Natural killer cell (primary cell): ENCODE measurements at regions not wholly inside any gene's neighbourhood (a gene's known extent, or its start where the extent isn't known, plus 50 kb on each side); places are given as distances from the start of the nearest gene placed in this dataset.
A peak's percentile ranks its signal among the peaks of the same experiment; 100 is the strongest.

Experiments
- ATAC-seq, 3 donors: fragments of 150-1000 bp in 2 of 3; fragments of 200-7000 bp in 1 of 3; cut with Tn5 transposase; 1 replicate in 1 of 3; 2 replicates in 2 of 3; pipeline ENCODE4 v1.10.0; 2021; ENCODE audit warnings: mild to moderate bottlenecking in 2 of 3, moderate library complexity in 2 of 3
- DNase-seq, 2 donors: peaks; one replicate each; pipeline versions ENCODE4 v3.0.0 to v3.0.0-alpha.2; 2013 to 2021; ENCODE audit warnings: mixed read lengths in 1 of 2
- H3K27ac ChIP-seq: one replicate; pipeline ENCODE4 v1.5.1; 2013; ENCODE audit warnings: mild to moderate bottlenecking, low read length
- H3K27me3 ChIP-seq: one replicate; pipeline ENCODE4 v1.6.1; 2013; ENCODE audit warnings: low read length; ENCODE audit not compliant: control insufficient read depth, insufficient read depth
- H3K36me3 ChIP-seq: one replicate; pipeline ENCODE4 v1.6.1; 2013; ENCODE audit warnings: low read length; ENCODE audit not compliant: control insufficient read depth, insufficient read depth
- H3K4me1 ChIP-seq: one replicate; pipeline ENCODE4 v1.6.1; 2013; ENCODE audit warnings: low read length; ENCODE audit not compliant: control insufficient read depth, insufficient read depth
- H3K4me3 ChIP-seq: one replicate; pipeline ENCODE4 v1.5.1; 2013; ENCODE audit warnings: low read length
- H3K9me3 ChIP-seq: one replicate; pipeline ENCODE4 v1.6.1; 2013; ENCODE audit warnings: low read length; ENCODE audit not compliant: control insufficient read depth, insufficient read depth
- H3K27ac Mint-ChIP-seq, 2 donors: one replicate each; pipeline ENCODE4 v1.8.0; 2022; ENCODE audit warnings: mild to moderate bottlenecking in 2 of 2, mixed read lengths in 2 of 2, moderate library complexity in 1 of 2
- H3K27me3 Mint-ChIP-seq, 2 donors: one replicate each; pipeline ENCODE4 v1.8.0; 2022; ENCODE audit warnings: low read depth in 2 of 2, mixed read lengths in 2 of 2
- H3K36me3 Mint-ChIP-seq: one replicate; pipeline ENCODE4 v1.8.0; 2022; ENCODE audit warnings: mixed read lengths
- H3K4me1 Mint-ChIP-seq, 2 donors: one replicate each; pipeline ENCODE4 v1.8.0; 2022; ENCODE audit warnings: mixed read lengths in 2 of 2
- H3K4me3 Mint-ChIP-seq: one replicate; pipeline ENCODE4 v1.8.0; 2022; ENCODE audit warnings: mild to moderate bottlenecking, moderate library complexity, mixed read lengths
- H3K9me3 Mint-ChIP-seq, 2 donors: one replicate each; pipeline ENCODE4 v1.8.0; 2022; ENCODE audit warnings: mixed read lengths in 2 of 2
- CTCF ChIP-seq: fragments of 200-600 bp; IDR thresholded peaks from one replicate; pipeline ENCODE4 v1.8.0; 2022; ENCODE audit warnings: antibody characterized with exemption
- WGBS: methylation state at CpG from one replicate; pipeline ENCODE4 v1.1.7; 2013; ENCODE audit warnings: missing lambda C conversion rate; ENCODE audit not compliant: insufficient coverage; 5-methylcytosine and 5-hydroxymethylcytosine counted together
- intact Hi-C: fragments of 100-400 bp; cut with micrococcal nuclease; formaldehyde crosslinking; loops from one replicate; pipeline ENCODE4 v1.14.2; 2022

- 19% methylated on average over 10 of the region's 11 CpGs for WGBS
- Mint-ChIP-seq H3K4me1 (peaks cover 42 to 44% of the 10 kb centered on the region in 2 donors), H3K36me3 (no peaks in the 10 kb centered on the region), H3K4me3 (no peak overlapping the region), H3K27me3 (no peaks in the 10 kb centered on the region), H3K9me3 (no peaks in the 10 kb centered on the region), H3K27ac (no peak overlapping the region)
- ATAC-seq (peak; percentile 72 to 91 (median 89)), DNase-seq (peak; percentile 36 to 88)
- Histone ChIP-seq H3K4me1 (peaks cover 77% of the 10 kb centered on the region), H3K27ac (peak overlapping the region; percentile 79), H3K27me3 (no peaks in the 10 kb centered on the region), H3K4me3 (peak overlapping the region; percentile 9), H3K9me3 (no peaks in the 10 kb centered on the region), H3K36me3 (no peaks in the 10 kb centered on the region)
- TF ChIP-seq CTCF, result no peak
- intact Hi-C loops, result loop anchor here (1.0 to 5.0 kb wide), 6 partner anchors 13 to 450 kb away; partner anchors contain the start of genes GZMB, GZMH and TINF2
Observed at GRCh38 chr14:24692382-24693352, 58.7 kb upstream of the GZMB start.

- Mint-ChIP-seq H3K27ac (peak overlapping the region in 1 of 2 donors; percentile 78), H3K9me3 (no peaks in the 10 kb centered on the region), H3K4me1 (peaks cover 62% of the 10 kb centered on the region in 2 donors), H3K36me3 (no peaks in the 10 kb centered on the region), H3K4me3 (peak overlapping the region; percentile 22), H3K27me3 (no peaks in the 10 kb centered on the region)
- Histone ChIP-seq H3K9me3 (no peaks in the 10 kb centered on the region), H3K4me3 (no peak overlapping the region), H3K36me3 (no peaks in the 10 kb centered on the region), H3K27me3 (no peaks in the 10 kb centered on the region), H3K27ac (no peak overlapping the region), H3K4me1 (peaks cover 57% of the 10 kb centered on the region)
- peak; percentile 40 for TF ChIP-seq CTCF
- 43% methylated on average over 4 of the region's 4 CpGs for WGBS
- ATAC-seq, result peak in 1 of 3 donors; percentile 17
- intact Hi-C loops, result loop anchor here (5.0 kb wide), 2 partner anchors 83 to 358 kb away; partner anchors contain the start of gene GZMH
- DNase-seq, result peak in 1 of 2 donors; percentile 55
Observed at GRCh38 chr14:24690492-24690891, 56.5 kb upstream of the GZMB start.

- no peaks in the 10 kb centered on the region for H3K36me3 Mint-ChIP-seq
- WGBS, result 49% methylated on average over 4 of the region's 6 CpGs
- no peak for TF ChIP-seq CTCF
- ATAC-seq (no peak), DNase-seq (no peak)
- no peaks in the 10 kb centered on the region for H3K27me3 ChIP-seq
- H3K27ac Mint-ChIP-seq, result peak overlapping the region in 1 of 2 donors; percentile 78
- H3K27me3 Mint-ChIP-seq, result no peaks in the 10 kb centered on the region
- peaks cover 37% of the 10 kb centered on the region for H3K4me1 ChIP-seq
- H3K4me3 Mint-ChIP-seq, result peak overlapping the region; percentile 46
- no peaks in the 10 kb centered on the region for H3K36me3 ChIP-seq
- peaks cover 80 to 84% of the 10 kb centered on the region in 2 donors for H3K4me1 Mint-ChIP-seq
- H3K27ac ChIP-seq, result peak overlapping the region; percentile 21
- no peaks in the 10 kb centered on the region for H3K9me3 Mint-ChIP-seq
- intact Hi-C loops, result no loop called here
- no peaks in the 10 kb centered on the region for H3K9me3 ChIP-seq
- no peak overlapping the region for H3K4me3 ChIP-seq
Observed at GRCh38 chr14:24688030-24688658, 54.2 kb upstream of the GZMB start.
